Osteocyte (in vitro differentiated cells): ENCODE measurements at regions not wholly inside any gene's neighbourhood (a gene's known extent, or its start where the extent isn't known, plus 50 kb on each side); places are given as distances from the start of the nearest gene placed in this dataset.
A peak's percentile ranks its signal among the peaks of the same experiment; 100 is the strongest.

ENCODE experiments used
- DNase-seq: peaks from one replicate; pipeline ENCODE4 v3.0.0; 2021; ENCODE audit warnings: mixed read lengths; ENCODE audit not compliant: unreplicated experiment; ENCODE audit errors: extremely low spot score
- H3K27ac Mint-ChIP-seq: one replicate; pipeline ENCODE4 v1.8.0; 2021; ENCODE audit warnings: mild to moderate bottlenecking, mixed read lengths; ENCODE audit not compliant: unreplicated experiment
- H3K27me3 Mint-ChIP-seq: one replicate; pipeline ENCODE4 v1.8.0; 2021; ENCODE audit warnings: mixed read lengths; ENCODE audit not compliant: unreplicated experiment
- H3K36me3 Mint-ChIP-seq: one replicate; pipeline ENCODE4 v1.8.0; 2021; ENCODE audit warnings: mixed read lengths; ENCODE audit not compliant: unreplicated experiment
- H3K4me1 Mint-ChIP-seq: one replicate; pipeline ENCODE4 v1.8.0; 2021; ENCODE audit warnings: mixed read lengths; ENCODE audit not compliant: unreplicated experiment
- H3K4me3 Mint-ChIP-seq: one replicate; pipeline ENCODE4 v1.8.0; 2021; ENCODE audit warnings: mild to moderate bottlenecking, moderate library complexity, mixed read lengths; ENCODE audit not compliant: unreplicated experiment
- H3K9me3 Mint-ChIP-seq: one replicate; pipeline ENCODE4 v1.8.0; 2021; ENCODE audit warnings: mixed read lengths; ENCODE audit not compliant: unreplicated experiment
- TF ChIP-seq, protein P1 (sequence below): fragments of 200-600 bp; sonication (generic); IDR thresholded peaks from 2 replicates; pipeline ENCODE4 v1.5.0; 2021; ENCODE audit warnings: antibody characterized with exemption, mild to moderate bottlenecking, moderate library complexity

DNA sequence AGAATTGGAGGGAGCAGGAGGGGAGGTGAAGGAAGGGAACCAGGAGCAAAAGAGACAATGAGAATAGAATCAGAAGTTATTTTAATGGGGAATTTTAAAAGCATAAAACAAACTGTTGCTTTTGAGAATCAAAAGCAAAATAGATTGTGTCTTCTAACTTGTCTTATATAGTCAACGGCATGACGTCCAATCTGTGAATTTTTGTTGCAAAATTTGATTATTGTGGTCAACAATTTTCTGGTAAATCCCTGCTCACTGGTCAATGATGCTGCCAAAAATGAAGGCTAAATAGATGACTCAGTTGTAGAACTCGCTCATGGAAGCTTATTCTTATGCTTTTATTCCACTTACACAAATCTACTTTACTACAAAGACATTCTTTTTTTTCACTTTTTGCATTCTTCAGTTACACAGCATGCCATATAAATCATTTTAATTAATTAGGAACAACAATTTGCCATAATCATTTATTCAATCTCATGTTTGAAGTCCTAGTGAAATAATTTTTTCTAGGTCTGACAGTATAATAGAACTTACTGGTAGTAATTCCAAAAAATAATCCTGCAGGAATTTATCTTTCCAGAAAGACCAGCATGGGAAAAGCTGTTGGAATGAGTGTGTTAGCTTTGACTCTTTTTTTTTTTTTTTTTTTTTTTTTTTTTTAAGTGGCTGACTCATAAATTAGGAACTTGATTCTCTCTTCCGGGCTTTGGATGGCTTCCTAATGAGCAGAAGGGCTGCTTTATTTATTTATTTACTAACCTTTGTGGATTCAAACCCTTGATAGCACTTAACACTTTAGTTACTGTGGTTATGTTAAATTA is 256.9 kb downstream of the SPRY2 start:
- H3K9me3 Mint-ChIP-seq: no peaks in the 10 kb centered on the region
- no peaks in the 10 kb centered on the region for H3K36me3 Mint-ChIP-seq
- DNase-seq: no peak
- H3K27ac Mint-ChIP-seq: peak overlapping the region; percentile 88
- TF ChIP-seq, protein P1, sequence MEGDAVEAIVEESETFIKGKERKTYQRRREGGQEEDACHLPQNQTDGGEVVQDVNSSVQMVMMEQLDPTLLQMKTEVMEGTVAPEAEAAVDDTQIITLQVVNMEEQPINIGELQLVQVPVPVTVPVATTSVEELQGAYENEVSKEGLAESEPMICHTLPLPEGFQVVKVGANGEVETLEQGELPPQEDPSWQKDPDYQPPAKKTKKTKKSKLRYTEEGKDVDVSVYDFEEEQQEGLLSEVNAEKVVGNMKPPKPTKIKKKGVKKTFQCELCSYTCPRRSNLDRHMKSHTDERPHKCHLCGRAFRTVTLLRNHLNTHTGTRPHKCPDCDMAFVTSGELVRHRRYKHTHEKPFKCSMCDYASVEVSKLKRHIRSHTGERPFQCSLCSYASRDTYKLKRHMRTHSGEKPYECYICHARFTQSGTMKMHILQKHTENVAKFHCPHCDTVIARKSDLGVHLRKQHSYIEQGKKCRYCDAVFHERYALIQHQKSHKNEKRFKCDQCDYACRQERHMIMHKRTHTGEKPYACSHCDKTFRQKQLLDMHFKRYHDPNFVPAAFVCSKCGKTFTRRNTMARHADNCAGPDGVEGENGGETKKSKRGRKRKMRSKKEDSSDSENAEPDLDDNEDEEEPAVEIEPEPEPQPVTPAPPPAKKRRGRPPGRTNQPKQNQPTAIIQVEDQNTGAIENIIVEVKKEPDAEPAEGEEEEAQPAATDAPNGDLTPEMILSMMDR: no peak
- no peaks in the 10 kb centered on the region for H3K27me3 Mint-ChIP-seq
- H3K4me1 Mint-ChIP-seq: peaks cover 46% of the 10 kb centered on the region
- H3K4me3 Mint-ChIP-seq: peak overlapping the region; percentile 51

DNA sequence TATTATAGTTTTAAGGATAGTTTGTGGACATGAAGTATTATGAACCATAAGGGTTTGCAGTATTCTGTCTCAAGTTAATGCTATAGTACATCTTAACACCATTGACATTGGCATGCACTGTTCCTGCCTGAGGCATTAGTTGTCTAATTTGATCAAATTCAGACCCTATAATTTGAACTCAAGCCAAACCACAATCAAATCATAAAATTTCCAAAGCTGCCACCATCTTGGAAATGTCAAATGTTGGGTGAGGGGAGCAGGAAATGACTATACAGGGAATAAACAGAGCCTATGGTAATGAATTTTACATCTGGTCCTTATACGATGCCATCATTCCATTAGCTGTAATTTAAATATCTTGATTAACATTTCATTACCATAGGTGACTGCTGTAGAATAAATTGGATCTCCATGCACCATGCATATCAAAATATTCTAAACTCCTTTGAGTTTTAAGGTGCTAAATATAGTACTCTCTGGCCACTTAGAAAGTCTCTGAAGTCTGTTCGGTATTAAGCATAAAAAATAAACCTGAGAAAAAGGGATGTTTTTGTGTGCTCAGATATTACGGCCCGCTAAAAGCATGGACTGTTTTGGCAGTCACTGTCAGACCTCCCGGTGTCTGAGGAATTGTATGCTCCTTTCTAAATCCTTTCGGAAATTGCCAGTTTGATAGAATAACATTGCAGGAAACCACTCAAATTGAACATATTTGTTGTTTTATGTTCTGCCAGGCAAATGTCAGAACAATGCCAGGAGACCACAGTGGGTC is 257.7 kb downstream of the SPRY2 start:
- Mint-ChIP-seq H3K27me3 (no peaks in the 10 kb centered on the region), H3K4me1 (peaks cover 46% of the 10 kb centered on the region), H3K27ac (peak overlapping the region; percentile 88), H3K36me3 (no peaks in the 10 kb centered on the region), H3K9me3 (no peaks in the 10 kb centered on the region), H3K4me3 (peak overlapping the region; percentile 51)
- TF ChIP-seq, protein P1: no peak
- no peak for DNase-seq

DNA sequence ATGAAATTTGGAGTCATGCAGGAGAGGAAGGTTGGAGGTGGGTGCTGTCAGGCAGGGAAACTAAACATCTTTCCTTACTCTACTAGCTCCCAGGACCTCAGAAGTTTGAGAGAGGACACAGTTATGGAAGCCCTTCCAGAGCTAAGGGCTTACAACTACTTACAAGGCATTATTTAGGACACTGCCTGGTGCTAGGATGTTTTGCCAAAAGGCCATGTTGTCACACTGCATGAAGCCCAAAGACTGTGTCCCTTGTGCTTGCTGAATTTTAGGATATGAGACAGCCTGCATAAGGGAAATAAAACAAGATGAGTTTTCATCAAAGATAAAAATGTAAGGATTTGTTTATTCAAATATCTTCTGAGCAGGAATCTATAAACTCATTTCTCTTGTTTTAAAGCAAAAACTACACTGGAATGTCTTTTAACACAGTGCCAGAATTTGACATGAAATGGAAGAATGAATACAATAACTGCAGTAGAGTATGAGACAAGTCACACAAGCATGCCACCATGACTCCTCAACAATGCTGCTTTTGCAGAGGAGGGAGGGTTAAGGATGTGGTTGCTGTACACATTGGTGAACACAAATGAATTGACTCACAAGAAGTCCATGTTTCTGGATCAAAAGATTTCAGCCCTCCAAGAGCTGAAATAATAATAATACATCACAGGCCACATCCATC is 258.4 kb downstream of the SPRY2 start:
- no peak overlapping the region for H3K4me3 Mint-ChIP-seq
- TF ChIP-seq, protein P1: no peak
- H3K27me3 Mint-ChIP-seq: no peaks in the 10 kb centered on the region
- no peaks in the 10 kb centered on the region for H3K9me3 Mint-ChIP-seq
- H3K27ac Mint-ChIP-seq: peak overlapping the region; percentile 88
- no peaks in the 10 kb centered on the region for H3K36me3 Mint-ChIP-seq
- peaks cover 46% of the 10 kb centered on the region for H3K4me1 Mint-ChIP-seq
- DNase-seq: no peak

DNA sequence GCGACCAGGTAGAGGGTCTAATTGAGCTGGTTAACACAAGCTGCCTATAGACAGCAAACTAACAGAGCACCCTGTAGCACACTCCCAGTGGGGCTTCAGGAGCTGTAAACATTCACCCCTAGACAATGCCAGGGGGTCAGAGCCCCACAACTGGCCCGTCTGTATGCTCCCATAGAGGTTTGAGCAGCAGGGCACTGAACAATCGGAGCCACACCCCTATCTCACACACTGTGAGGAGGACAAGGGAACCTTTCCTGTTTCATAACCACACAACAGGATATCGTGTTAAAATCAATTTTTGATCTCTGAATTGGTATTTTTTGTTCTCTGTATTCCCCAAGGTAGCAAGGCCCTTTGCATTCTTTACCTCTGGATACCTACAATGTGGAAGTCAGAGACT is 266.1 kb downstream of the SPRY2 start:
- Mint-ChIP-seq H3K4me3 (no peak overlapping the region), H3K9me3 (no peaks in the 10 kb centered on the region), H3K36me3 (no peaks in the 10 kb centered on the region), H3K27me3 (no peaks in the 10 kb centered on the region), H3K27ac (no peak overlapping the region), H3K4me1 (no peaks in the 10 kb centered on the region)
- TF ChIP-seq, protein P1: no peak
- no peak for DNase-seq
